ENCODE measurements at regions not wholly inside any gene's neighbourhood (a gene's known extent, or its start where the extent isn't known, plus 50 kb on each side); places are given as distances from the start of the nearest gene placed in this dataset.

GRCh38 chr10:3264161-3264761 lies 91.7 kb upstream of the PITRM1 start:
- Histone ChIP-seq H3K27me3 (no peaks in the 10 kb centered on the region), H3K4me1 (no peaks in the 10 kb centered on the region), H3K27ac (peak overlapping the region; percentile 52), H3K36me3 (no peaks in the 10 kb centered on the region), H3K9me3 (no peaks in the 10 kb centered on the region), H3K4me3 (no peak overlapping the region)
- DNase-seq (ENCODE audit: low spot score in 2 of 2): peak in 1 of 2 donors; percentile 62
- no peak for TF ChIP-seq POLR2A (IDR thresholded peaks at IDR 0.05)
- TF ChIP-seq POLR2AphosphoS5 (IDR thresholded peaks at IDR 0.05): no peak
- TF ChIP-seq CTCF (IDR thresholded peaks at IDR 0.05): no peak
- TF ChIP-seq EP300 (IDR thresholded peaks at IDR 0.05): no peak
- 71% methylated on average over 7 of the region's 12 CpGs for WGBS

GRCh38 chr10:3263747-3264146 lies 91.2 kb upstream of the PITRM1 start:
- WGBS: 82% methylated on average over 12 of the region's 12 CpGs
- Histone ChIP-seq H3K36me3 (no peaks in the 10 kb centered on the region), H3K9me3 (no peaks in the 10 kb centered on the region), H3K4me3 (no peak overlapping the region), H3K27me3 (no peaks in the 10 kb centered on the region), H3K4me1 (no peaks in the 10 kb centered on the region), H3K27ac (no peak overlapping the region)
- peak in 1 of 2 donors; percentile 41 for DNase-seq (ENCODE audit: low spot score in 2 of 2)
- TF ChIP-seq POLR2AphosphoS5 (IDR thresholded peaks at IDR 0.05) (no peak), EP300 (IDR thresholded peaks at IDR 0.05) (no peak), POLR2A (IDR thresholded peaks at IDR 0.05) (no peak), CTCF (IDR thresholded peaks at IDR 0.05) (no peak)

- Histone ChIP-seq H3K4me3 (no peak overlapping the region), H3K27me3 (no peaks in the 10 kb centered on the region), H3K36me3 (no peaks in the 10 kb centered on the region), H3K4me1 (no peaks in the 10 kb centered on the region), H3K27ac (no peak overlapping the region), H3K9me3 (no peaks in the 10 kb centered on the region)
- DNase-seq (ENCODE audit: low spot score in 2 of 2): peak in 1 of 2 donors; percentile 29
- 47% methylated on average over 3 of the region's 3 CpGs for WGBS
- no peak for TF ChIP-seq CTCF (IDR thresholded peaks at IDR 0.05)
- no peak for TF ChIP-seq POLR2A (IDR thresholded peaks at IDR 0.05)
- TF ChIP-seq EP300 (IDR thresholded peaks at IDR 0.05): no peak
- TF ChIP-seq POLR2AphosphoS5 (IDR thresholded peaks at IDR 0.05): no peak
Measured at GRCh38 chr10:3263082-3263481, 90.5 kb upstream of the PITRM1 start.

GRCh38 chr10:3261921-3262320 lies 89.3 kb upstream of the PITRM1 start:
- DNase-seq (ENCODE audit: low spot score in 2 of 2): peak in 1 of 2 donors; percentile 47
- 68% methylated on average over 5 of the region's 5 CpGs for WGBS
- H3K36me3 ChIP-seq: no peaks in the 10 kb centered on the region
- no peaks in the 10 kb centered on the region for H3K4me1 ChIP-seq
- no peaks in the 10 kb centered on the region for H3K9me3 ChIP-seq
- no peaks in the 10 kb centered on the region for H3K27me3 ChIP-seq
- H3K4me3 ChIP-seq: no peak overlapping the region
- TF ChIP-seq EP300 (IDR thresholded peaks at IDR 0.05) (no peak), POLR2A (IDR thresholded peaks at IDR 0.05) (no peak), CTCF (IDR thresholded peaks at IDR 0.05) (no peak)
- H3K27ac ChIP-seq: no peak overlapping the region

GRCh38 chr10:3260066-3260834 lies 87.7 kb upstream of the PITRM1 start:
- no peaks in the 10 kb centered on the region for H3K9me3 ChIP-seq
- WGBS: 92% methylated on average over 15 of the region's 18 CpGs

More at GRCh38 chr10:3260066-3260834, 87.7 kb upstream of the PITRM1 start:
- no peaks in the 10 kb centered on the region for H3K4me1 ChIP-seq
- H3K36me3 ChIP-seq: no peaks in the 10 kb centered on the region
- TF ChIP-seq EP300 (IDR thresholded peaks at IDR 0.05) (no peak), POLR2A (IDR thresholded peaks at IDR 0.05) (no peak), CTCF (IDR thresholded peaks at IDR 0.05) (no peak), POLR2AphosphoS5 (IDR thresholded peaks at IDR 0.05) (no peak)
- DNase-seq (ENCODE audit: low spot score in 2 of 2): peak in 1 of 2 donors; percentile 47
- no peak overlapping the region for H3K4me3 ChIP-seq
- no peak overlapping the region for H3K27ac ChIP-seq
- H3K27me3 ChIP-seq: no peaks in the 10 kb centered on the region

All from suprapubic skin (tissue), 4 donors.